Testis (tissue), 2 donors: ENCODE measurements at regions not wholly inside any gene's neighbourhood (a gene's known extent, or its start where the extent isn't known, plus 50 kb on each side); places are given as distances from the start of the nearest gene placed in this dataset.

Experiments
- CTCF ChIP-seq, 3 experiments: fragments of 450-650 bp in 2 of 3; fragments of 200-600 bp in 1 of 3; sonication (generic) in 1 of 3; IDR thresholded peaks; one replicate each; pipeline ENCODE4 v1.5.1; 2016 to 2019; ENCODE audit warnings: antibody characterized with exemption in 3 of 3, mild to moderate bottlenecking in 2 of 3, moderate library complexity in 1 of 3
- POLR2A ChIP-seq: fragments of 450-650 bp; IDR thresholded peaks from one replicate; pipeline ENCODE4 v1.6.1; 2017; ENCODE audit warnings: antibody characterized with exemption, mild to moderate bottlenecking, moderate library complexity

DNA sequence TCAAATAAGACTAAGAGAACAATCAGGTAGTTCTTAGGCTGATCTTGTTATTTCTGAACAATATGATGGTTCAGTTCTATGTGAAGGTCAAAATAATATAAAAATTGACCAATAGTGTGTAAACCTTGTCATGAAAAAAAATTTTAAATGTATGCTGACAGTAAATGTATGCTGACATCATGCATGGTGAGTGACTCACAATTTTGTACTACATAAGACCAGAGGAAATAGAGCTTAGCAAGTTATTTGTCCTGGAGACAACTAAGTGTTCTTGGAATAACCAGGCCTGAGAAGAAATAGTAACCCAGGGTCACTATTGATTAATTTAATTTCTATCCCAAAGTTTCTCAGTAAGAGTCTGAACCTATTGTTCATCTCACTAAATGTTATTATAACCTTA is 182.2 kb upstream of the PCDH15 start:
- no peak for TF ChIP-seq POLR2A
- no peak for TF ChIP-seq CTCF (IDR thresholded peaks at IDR 0.05)
